ENCODE measurements at regions not wholly inside any gene's neighbourhood (a gene's known extent, or its start where the extent isn't known, plus 50 kb on each side); places are given as distances from the start of the nearest gene placed in this dataset.

DNA sequence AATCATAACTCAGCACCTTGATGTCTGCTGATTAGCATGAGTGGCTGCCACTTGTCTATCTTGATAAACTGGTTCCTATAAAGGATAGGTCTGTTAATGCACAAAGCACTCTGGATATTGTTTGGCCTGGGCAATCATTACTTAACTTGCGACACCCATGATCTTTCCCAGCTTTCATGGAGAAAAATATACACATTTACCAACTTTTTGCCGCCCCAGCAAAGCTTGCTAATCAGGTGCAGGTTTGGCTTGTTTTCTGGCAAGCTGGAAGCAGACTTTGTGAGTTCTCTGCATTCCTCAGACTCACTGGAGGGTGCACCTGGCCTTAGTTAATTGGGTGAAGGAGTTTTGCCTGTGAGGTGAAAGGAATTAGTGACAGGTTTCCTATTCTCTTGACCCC lies 1126.4 kb upstream of the FLRT2 start:
- no peak for TF ChIP-seq CTCF (conservative IDR thresholded peaks at IDR 0.05; ENCODE audit: low read length)
- no peak for TF ChIP-seq EZH2phosphoT487 (IDR thresholded peaks at IDR 0.05; ENCODE audit: borderline replicate concordance, low read depth, low read length)

Measured in OCI-LY7 (cell line).